HCT116 (cell line): ENCODE measurements at regions not wholly inside any gene's neighbourhood (a gene's known extent, or its start where the extent isn't known, plus 50 kb on each side); places are given as distances from the start of the nearest gene placed in this dataset.

Experiments used
- ATAC-seq: fragments of 200-7000 bp; cut with Tn5 transposase; 2 replicates; pipeline ENCODE4 v1.9.1; 2020; ENCODE audit warnings: mild to moderate bottlenecking, moderate library complexity
- BruUV-seq: library from RNA; stranded (reverse); fragments of 400-500 nt; replicated peaks from 2 replicates; lab custom pipeline; 2021; lab: Mats Ljungman, UMichigan
- CTCF ChIA-PET: fragments of 300-600 bp; sonication (Branson Sonifier 250); formaldehyde crosslinking; loops from one replicate; lab custom pipeline; 2021; ENCODE audit warnings: antibody characterized with exemption; lab: Charles Lee
- POLR2A ChIA-PET: fragments of 300-600, 350-600 bp; sonication (Branson Sonifier 250); formaldehyde crosslinking; loops from one replicate; lab custom pipeline; 2021; ENCODE audit warnings: antibody characterized with exemption; lab: Charles Lee
- RAD21 ChIA-PET, 2 experiments: fragments of 300-600 bp; sonication (Branson Sonifier 250); formaldehyde crosslinking; loops; one replicate each; lab custom pipeline; 2023; ENCODE audit warnings: low total read pairs in 2 of 2; ENCODE audit not compliant: uncharacterized antibody in 2 of 2, unreplicated experiment in 2 of 2, low non-redundant PET in 1 of 2; lab: Charles Lee
- DNase-seq: peaks from one replicate; pipeline ENCODE4 v3.0.0-alpha.2; 2010; ENCODE audit warnings: low read depth, low spot score
- H2AFZ ChIP-seq: fragments of 200-600 bp; shearing (Covaris generic), sonication (generic); 2 replicates; pipeline ENCODE4 v1.6.1; 2017; ENCODE audit warnings: low read depth, mixed run types, mixed read lengths, antibody characterized with exemption, low read length; ENCODE audit not compliant: poor library complexity, severe bottlenecking
- H3K27ac ChIP-seq: 2 replicates; pipeline ENCODE4 v1.5.1; 2012; ENCODE audit warnings: low read depth, low read length
- H3K27me3 ChIP-seq: fragments of 200-600 bp; sonication (generic); 2 replicates; pipeline ENCODE4 v1.6.1; 2016; ENCODE audit warnings: mixed run types, low read length, mixed read lengths; ENCODE audit not compliant: insufficient read depth
- H3K36me3 ChIP-seq, 2 experiments: fragments of 200-500 bp in 1 of 2; fragments of 200-600 bp in 1 of 2; sonication (Bioruptor generic) in 1 of 2; sonication (generic) in 1 of 2; 2 replicates each; pipeline versions ENCODE4 v1.5.1 to v1.6.1; 2014 to 2016; ENCODE audit warnings: low read length in 2 of 2, inconsistent platforms in 1 of 2, mixed read lengths in 1 of 2, mixed run types in 1 of 2; ENCODE audit not compliant: insufficient read depth in 2 of 2, control insufficient read depth in 1 of 2
- H3K4me1 ChIP-seq, 2 experiments: fragments of 200-600 bp in 1 of 2; sonication (generic) in 1 of 2; 2 replicates each; pipeline versions ENCODE4 v1.5.1 to v1.6.1; 2012 to 2017; ENCODE audit warnings: low read length in 2 of 2, inconsistent platforms in 1 of 2, mild to moderate bottlenecking in 1 of 2, mixed read lengths in 1 of 2, mixed run types in 1 of 2, moderate library complexity in 1 of 2; ENCODE audit not compliant: insufficient read depth in 2 of 2, control insufficient read depth in 1 of 2
- H3K4me2 ChIP-seq: fragments of 200-600 bp; sonication (generic); 2 replicates; pipeline ENCODE4 v1.6.1; 2017; ENCODE audit warnings: mixed run types, low read length, mixed read lengths
- H3K4me3 ChIP-seq, 2 experiments: fragments of 200-600 bp in 1 of 2; sonication (generic) in 1 of 2; replicated peaks in 1 of 2; 2 replicates each; pipeline ENCODE4 v1.5.1; 2011 to 2016; ENCODE audit warnings: low read length in 2 of 2, control low read depth in 1 of 2, low read depth in 1 of 2, mild to moderate bottlenecking in 1 of 2, mixed read lengths in 1 of 2, mixed run types in 1 of 2
- H3K79me2 ChIP-seq: fragments of 200-600 bp; sonication (generic); 2 replicates; pipeline ENCODE4 v1.6.1; 2017; ENCODE audit warnings: mild to moderate bottlenecking, mixed run types, low read length, moderate library complexity, mixed read lengths; ENCODE audit not compliant: insufficient read depth
- H3K9ac ChIP-seq: fragments of 200-600 bp; sonication (generic); 2 replicates; pipeline ENCODE4 v1.6.1; 2016; ENCODE audit warnings: low read length, mixed read lengths
- H3K9me2 ChIP-seq: fragments of 200-600 bp; sonication (generic), shearing (Covaris generic); 2 replicates; pipeline ENCODE4 v1.6.1; 2017; ENCODE audit warnings: mixed run types, mild to moderate bottlenecking, moderate library complexity; ENCODE audit not compliant: insufficient read depth
- H3K9me3 ChIP-seq, 2 experiments: fragments of 200-500 bp in 1 of 2; fragments of 200-600 bp in 1 of 2; sonication (Bioruptor generic) in 1 of 2; sonication (generic) in 1 of 2; 2 replicates each; pipeline ENCODE4 v1.6.1; 2014 to 2017; ENCODE audit warnings: low read length in 2 of 2, mixed read lengths in 2 of 2, inconsistent platforms in 1 of 2, low read depth in 1 of 2, mild to moderate bottlenecking in 1 of 2, mixed run types in 1 of 2, moderate library complexity in 1 of 2; ENCODE audit not compliant: control insufficient read depth in 1 of 2, insufficient read depth in 1 of 2
- H4K20me1 ChIP-seq: fragments of 200-600 bp; sonication (generic), shearing (Covaris generic); 2 replicates; pipeline ENCODE4 v1.6.1; 2017; ENCODE audit warnings: mixed run types, mild to moderate bottlenecking, moderate library complexity; ENCODE audit not compliant: insufficient read depth
- CEBPB ChIP-seq: IDR thresholded peaks from 2 replicates; pipeline ENCODE4 v1.6.1; 2012; ENCODE audit warnings: low read depth
- EGR1 ChIP-seq: IDR thresholded peaks from 2 replicates; pipeline ENCODE4 v1.6.1; 2012; ENCODE audit warnings: low read depth
- ELF1 ChIP-seq: IDR thresholded peaks from 2 replicates; pipeline ENCODE4 v1.6.1; 2012; ENCODE audit warnings: low read depth, borderline replicate concordance
- EZH2 ChIP-seq: fragments of 200-600 bp; sonication (generic); IDR thresholded peaks from 2 replicates; pipeline ENCODE4 v1.6.1; 2017; ENCODE audit warnings: antibody characterized with exemption, mixed run types
- EZH2phosphoT487 ChIP-seq: fragments of 200-600 bp; IDR thresholded peaks from 2 replicates; pipeline ENCODE4 v1.6.1; 2018; ENCODE audit warnings: antibody characterized with exemption, borderline replicate concordance
- FOSL1 ChIP-seq: IDR thresholded peaks from 2 replicates; pipeline ENCODE4 v1.6.1; 2012; ENCODE audit warnings: low read depth
- MAX ChIP-seq: IDR thresholded peaks from 2 replicates; pipeline ENCODE4 v1.6.1; 2012
- POLR2A ChIP-seq: IDR thresholded peaks from 2 replicates; pipeline ENCODE4 v1.7.0; 2011; ENCODE audit warnings: borderline replicate concordance; ENCODE audit not compliant: insufficient read depth, insufficient read length; ENCODE audit errors: extremely low read depth
- POLR2AphosphoS5 ChIP-seq: IDR thresholded peaks from 2 replicates; pipeline ENCODE4 v1.6.1; 2011; ENCODE audit warnings: mild to moderate bottlenecking, low read depth, low read length, moderate library complexity
- REST ChIP-seq: IDR thresholded peaks from 2 replicates; pipeline ENCODE4 v1.6.1; 2012; ENCODE audit warnings: low read depth
- SIN3A ChIP-seq: IDR thresholded peaks from 2 replicates; pipeline ENCODE4 v1.6.1; 2012; ENCODE audit warnings: low read depth
- SP1 ChIP-seq: IDR thresholded peaks from 2 replicates; pipeline ENCODE4 v1.6.1; 2012; ENCODE audit warnings: low read depth
- SRF ChIP-seq: IDR thresholded peaks from 2 replicates; pipeline ENCODE4 v1.6.1; 2012; ENCODE audit warnings: low read depth
- TCF7L2 ChIP-seq: IDR thresholded peaks from 2 replicates; pipeline ENCODE4 v1.7.0; 2011; ENCODE audit warnings: borderline replicate concordance, inconsistent platforms; ENCODE audit not compliant: insufficient read depth, insufficient read length; ENCODE audit errors: extremely low read depth
- YY1 ChIP-seq: IDR thresholded peaks from 2 replicates; pipeline ENCODE4 v1.6.1; 2011; ENCODE audit warnings: low read length, low read depth, moderate library complexity, mild to moderate bottlenecking; ENCODE audit not compliant: insufficient replicate concordance; ENCODE audit errors: extremely low read depth
- ZFX ChIP-seq: fragments of 450-650 bp; IDR thresholded peaks from 2 replicates; pipeline ENCODE4 v1.6.1; 2017
- intact Hi-C: fragments of 100-400 bp; cut with micrococcal nuclease; formaldehyde crosslinking; loops from 2 replicates; pipeline ENCODE4 v1.10.0; 2022

GRCh38 chr1:95716550-95716949, 482.5 kb downstream of the RWDD3 start:
- Histone ChIP-seq H3K9me3 (no peaks in the 10 kb centered on the region), H2AFZ (no peak overlapping the region), H4K20me1 (no peaks in the 10 kb centered on the region; the same call in 1 of the 2 replicates), H3K27me3 (no peaks in the 10 kb centered on the region), H3K36me3 (no peaks in the 10 kb centered on the region; a peak in 1 of 4 replicates), H3K27ac (no peak overlapping the region), H3K4me1 (no peaks in the 10 kb centered on the region), H3K4me3 (no peak overlapping the region), H3K79me2 (no peaks in the 10 kb centered on the region), H3K9me2 (no peaks in the 10 kb centered on the region), H3K9ac (no peak overlapping the region), H3K4me2 (no peak overlapping the region)
- ATAC-seq (no peak), DNase-seq (no peak)
- CTCF ChIA-PET = no interaction called here
- POLR2A ChIA-PET = no interaction called here
- RAD21 ChIA-PET = no interaction called here
- no peak for TF ChIP-seq TCF7L2
- no peak for TF ChIP-seq ZFX
- no peak for TF ChIP-seq FOSL1
- TF ChIP-seq EZH2phosphoT487 = no peak
- TF ChIP-seq CEBPB = no peak
- no peak for TF ChIP-seq SP1
- no peak for TF ChIP-seq EGR1
- TF ChIP-seq MAX = no peak
- no peak for TF ChIP-seq POLR2A
- TF ChIP-seq YY1 = no peak
- no peak for TF ChIP-seq REST
- TF ChIP-seq POLR2AphosphoS5 = no peak
- no peak for TF ChIP-seq EZH2
- TF ChIP-seq SIN3A = no peak
- TF ChIP-seq SRF = no peak
- no peak for TF ChIP-seq ELF1
- BruUV-seq = no TSS peak
- intact Hi-C loops = no loop called here
